PC-9 (cell line): ENCODE measurements at regions not wholly inside any gene's neighbourhood (a gene's known extent, or its start where the extent isn't known, plus 50 kb on each side); places are given as distances from the start of the nearest gene placed in this dataset.

Source experiments
- BruUV-seq: library from RNA; stranded (reverse); fragments of 400-500 nt; replicated peaks from 2 replicates; lab custom pipeline; 2021; lab: Mats Ljungman, UMichigan
- CTCF ChIA-PET: fragments of 300-600 bp; sonication (Branson Sonifier 250); formaldehyde crosslinking; loops from one replicate; lab custom pipeline; 2022; ENCODE audit warnings: antibody characterized with exemption; lab: Charles Lee
- POLR2A ChIA-PET: fragments of 300-600 bp; sonication (Branson Sonifier 250); formaldehyde crosslinking; loops from one replicate; lab custom pipeline; 2022; ENCODE audit warnings: antibody characterized with exemption; ENCODE audit not compliant: unreplicated experiment; lab: Charles Lee
- DNase-seq, 2 experiments: peaks; one replicate each; pipeline versions ENCODE4 v3.0.0 to v3.0.0-alpha.2; 2015 to 2022; ENCODE audit warnings: mixed read lengths in 1 of 2
- H2AFZ ChIP-seq: fragments of 200-600 bp; sonication (generic); 2 replicates; pipeline ENCODE4 v1.8.1; 2017; ENCODE audit warnings: antibody characterized with exemption
- H3F3A ChIP-seq: fragments of 200-600 bp; sonication (generic); 2 replicates; pipeline ENCODE4 v1.8.1; 2017; ENCODE audit warnings: antibody characterized with exemption, mild to moderate bottlenecking, low read depth; ENCODE audit not compliant: insufficient read depth
- H3K27ac ChIP-seq: fragments of 200-600 bp; sonication (generic); 2 replicates; pipeline ENCODE4 v1.6.1; 2016; ENCODE audit warnings: mixed run types
- H3K27me3 ChIP-seq: fragments of 200-600 bp; sonication (generic); 2 replicates; pipeline ENCODE4 v1.6.1; 2016; ENCODE audit warnings: low read depth, mixed run types; ENCODE audit not compliant: insufficient read depth
- H3K36me3 ChIP-seq: fragments of 200-600 bp; sonication (generic); 2 replicates; pipeline ENCODE4 v1.6.1; 2016; ENCODE audit warnings: low read depth, mixed run types
- H3K4me1 ChIP-seq: fragments of 200-600 bp; sonication (generic); replicated peaks from 2 replicates; pipeline ENCODE4 v1.6.1; 2016; ENCODE audit warnings: mixed run types; ENCODE audit not compliant: insufficient read depth
- H3K4me2 ChIP-seq: fragments of 200-600 bp; sonication (generic); 2 replicates; pipeline ENCODE4 v1.6.1; 2017; ENCODE audit warnings: mixed run types
- H3K4me3 ChIP-seq: fragments of 200-600 bp; sonication (generic); 2 replicates; pipeline ENCODE4 v1.6.1; 2016; ENCODE audit warnings: mixed run types
- H3K79me2 ChIP-seq: fragments of 200-600 bp; sonication (generic); 2 replicates; pipeline ENCODE4 v1.6.1; 2017; ENCODE audit warnings: low read depth, mixed run types
- H3K9me2 ChIP-seq: fragments of 200-600 bp; sonication (generic); 2 replicates; pipeline ENCODE4 v1.8.1; 2017; ENCODE audit warnings: mild to moderate bottlenecking; ENCODE audit not compliant: insufficient read depth
- H3K9me3 ChIP-seq: fragments of 200-600 bp; sonication (generic); 2 replicates; pipeline ENCODE4 v1.8.1; 2016; ENCODE audit warnings: low read depth; ENCODE audit not compliant: insufficient read depth
- H4K20me1 ChIP-seq: fragments of 200-600 bp; sonication (generic); 2 replicates; pipeline ENCODE4 v1.8.1; 2017; ENCODE audit not compliant: insufficient read depth
- EZH2 ChIP-seq: fragments of 200-600 bp; sonication (generic); IDR thresholded peaks from 2 replicates; pipeline ENCODE4 v1.8.0; 2017; ENCODE audit warnings: antibody characterized with exemption, low read depth
- intact Hi-C: fragments of 100-400 bp; cut with micrococcal nuclease; formaldehyde crosslinking; loops from one replicate; pipeline ENCODE4 v1.10.0; 2022; ENCODE audit not compliant: unreplicated experiment
- TF ChIP-seq, protein P1 (sequence below): fragments of 200-600 bp; sonication (generic); conservative IDR thresholded peaks from 2 replicates; pipeline ENCODE4 v1.6.1; 2017; ENCODE audit warnings: mixed run types, antibody characterized with exemption, mild to moderate bottlenecking, moderate library complexity

DNA sequence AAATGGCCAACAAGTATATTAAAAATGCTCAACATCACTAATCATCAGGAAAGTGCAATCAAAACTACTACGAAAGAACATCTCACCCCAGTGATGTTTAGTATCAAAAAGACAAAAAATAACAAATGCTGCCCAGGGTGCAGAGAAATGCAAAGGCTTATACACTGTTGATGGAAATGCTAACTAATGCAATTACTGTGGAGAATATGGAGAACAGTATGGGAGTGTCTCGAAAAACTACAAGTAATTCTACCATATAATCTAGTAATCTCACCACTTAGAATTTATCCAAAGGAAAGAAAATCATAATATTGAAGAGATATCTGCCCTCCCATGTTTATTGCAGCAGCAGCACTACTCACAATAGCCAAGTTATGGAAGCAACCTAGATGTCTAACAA, 246.5 kb upstream of the VLDLR start:
- H2AFZ ChIP-seq = no peak overlapping the region
- H3K27ac ChIP-seq = no peak overlapping the region
- H3F3A ChIP-seq = no peaks in the 10 kb centered on the region
- H3K9me3 ChIP-seq = no peaks in the 10 kb centered on the region
- no peaks in the 10 kb centered on the region for H3K4me1 ChIP-seq
- CTCF ChIA-PET = no interaction called here
- DNase-seq = no peak
- H3K79me2 ChIP-seq = no peaks in the 10 kb centered on the region
- H4K20me1 ChIP-seq = no peaks in the 10 kb centered on the region
- TF ChIP-seq EZH2 = no peak
- TF ChIP-seq, protein P1, sequence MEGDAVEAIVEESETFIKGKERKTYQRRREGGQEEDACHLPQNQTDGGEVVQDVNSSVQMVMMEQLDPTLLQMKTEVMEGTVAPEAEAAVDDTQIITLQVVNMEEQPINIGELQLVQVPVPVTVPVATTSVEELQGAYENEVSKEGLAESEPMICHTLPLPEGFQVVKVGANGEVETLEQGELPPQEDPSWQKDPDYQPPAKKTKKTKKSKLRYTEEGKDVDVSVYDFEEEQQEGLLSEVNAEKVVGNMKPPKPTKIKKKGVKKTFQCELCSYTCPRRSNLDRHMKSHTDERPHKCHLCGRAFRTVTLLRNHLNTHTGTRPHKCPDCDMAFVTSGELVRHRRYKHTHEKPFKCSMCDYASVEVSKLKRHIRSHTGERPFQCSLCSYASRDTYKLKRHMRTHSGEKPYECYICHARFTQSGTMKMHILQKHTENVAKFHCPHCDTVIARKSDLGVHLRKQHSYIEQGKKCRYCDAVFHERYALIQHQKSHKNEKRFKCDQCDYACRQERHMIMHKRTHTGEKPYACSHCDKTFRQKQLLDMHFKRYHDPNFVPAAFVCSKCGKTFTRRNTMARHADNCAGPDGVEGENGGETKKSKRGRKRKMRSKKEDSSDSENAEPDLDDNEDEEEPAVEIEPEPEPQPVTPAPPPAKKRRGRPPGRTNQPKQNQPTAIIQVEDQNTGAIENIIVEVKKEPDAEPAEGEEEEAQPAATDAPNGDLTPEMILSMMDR = no peak
- H3K9me2 ChIP-seq = no peaks in the 10 kb centered on the region
- intact Hi-C loops = no loop called here
- no TSS peak for BruUV-seq
- no peaks in the 10 kb centered on the region for H3K27me3 ChIP-seq
- POLR2A ChIA-PET = no interaction called here
- no peaks in the 10 kb centered on the region for H3K36me3 ChIP-seq
- H3K4me2 ChIP-seq = no peak overlapping the region
- no peak overlapping the region for H3K4me3 ChIP-seq

DNA sequence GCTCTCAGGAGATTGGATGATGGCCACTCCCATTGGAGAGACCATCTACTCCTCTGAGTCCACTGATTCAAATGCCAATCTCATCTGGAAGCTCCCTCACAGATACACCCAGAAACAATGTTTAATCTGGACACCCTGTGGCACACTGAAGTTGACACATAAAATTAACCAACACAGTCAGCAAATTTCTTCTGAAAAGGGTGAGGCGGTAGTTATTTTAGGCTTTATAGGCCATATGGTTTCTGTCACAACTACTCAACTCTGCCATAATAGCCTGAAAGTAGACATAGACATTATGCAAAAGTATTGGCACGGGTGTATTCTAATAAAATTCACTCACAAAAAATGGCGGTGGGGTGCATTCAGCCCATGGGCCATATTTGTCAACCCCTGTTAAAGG, 244.5 kb upstream of the VLDLR start:
- no peaks in the 10 kb centered on the region for H3K36me3 ChIP-seq
- no peaks in the 10 kb centered on the region for H4K20me1 ChIP-seq
- intact Hi-C loops = no loop called here
- H3K9me3 ChIP-seq = no peaks in the 10 kb centered on the region
- H3K4me2 ChIP-seq = no peak overlapping the region
- CTCF ChIA-PET = no interaction called here
- no peaks in the 10 kb centered on the region for H3K27me3 ChIP-seq
- H3F3A ChIP-seq = no peaks in the 10 kb centered on the region
- no TSS peak for BruUV-seq
- H2AFZ ChIP-seq = no peak overlapping the region
- H3K9me2 ChIP-seq = no peaks in the 10 kb centered on the region
- H3K79me2 ChIP-seq = no peaks in the 10 kb centered on the region
- H3K4me1 ChIP-seq = no peaks in the 10 kb centered on the region
- no peak for DNase-seq
- TF ChIP-seq, protein P1 = no peak
- TF ChIP-seq EZH2 = no peak
- no peak overlapping the region for H3K4me3 ChIP-seq
- H3K27ac ChIP-seq = no peak overlapping the region
- POLR2A ChIA-PET = no interaction called here

DNA sequence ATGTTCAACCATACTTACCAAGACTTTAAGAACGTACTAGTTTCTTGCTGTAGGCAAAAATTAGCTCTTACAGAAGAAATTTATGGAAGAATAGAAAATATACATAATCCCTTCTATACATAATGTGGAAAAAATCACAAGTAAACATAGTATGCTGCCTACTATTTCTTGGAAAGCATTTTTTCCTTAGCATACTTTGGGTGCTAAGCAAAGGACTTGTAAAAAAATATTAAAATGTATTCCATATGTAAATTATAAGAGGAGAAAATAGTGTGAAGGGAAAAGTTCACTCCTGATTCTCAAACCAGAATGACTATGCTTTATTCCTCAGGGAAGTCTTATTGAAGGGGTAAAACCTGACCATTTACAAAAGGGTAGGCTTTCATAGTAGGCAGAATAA, 243.8 kb upstream of the VLDLR start:
- H3F3A ChIP-seq = no peaks in the 10 kb centered on the region
- no peaks in the 10 kb centered on the region for H3K79me2 ChIP-seq
- ChIA-PET POLR2A (no interaction called here), CTCF (no interaction called here)
- no peaks in the 10 kb centered on the region for H3K9me3 ChIP-seq
- H4K20me1 ChIP-seq = no peaks in the 10 kb centered on the region
- H3K4me3 ChIP-seq = no peak overlapping the region
- intact Hi-C loops = no loop called here
- no peak for DNase-seq
- no TSS peak for BruUV-seq
- H3K27ac ChIP-seq = no peak overlapping the region
- no peaks in the 10 kb centered on the region for H3K27me3 ChIP-seq
- no peak overlapping the region for H2AFZ ChIP-seq
- H3K9me2 ChIP-seq = no peaks in the 10 kb centered on the region
- H3K4me1 ChIP-seq = no peaks in the 10 kb centered on the region
- H3K4me2 ChIP-seq = no peak overlapping the region
- no peak for TF ChIP-seq EZH2
- TF ChIP-seq, protein P1 = no peak
- H3K36me3 ChIP-seq = no peaks in the 10 kb centered on the region
